GM11168 (cell line): ENCODE measurements at regions not wholly inside any gene's neighbourhood (a gene's known extent, or its start where the extent isn't known, plus 50 kb on each side); places are given as distances from the start of the nearest gene placed in this dataset.

Experiments
- in situ Hi-C: fragments of 300-500 bp; cut with MboI; formaldehyde crosslinking; loops from one replicate; pipeline ENCODE4 v1.12.0; 2022; ENCODE audit warnings: low sequenced_read_pairs; ENCODE audit not compliant: unreplicated experiment

DNA sequence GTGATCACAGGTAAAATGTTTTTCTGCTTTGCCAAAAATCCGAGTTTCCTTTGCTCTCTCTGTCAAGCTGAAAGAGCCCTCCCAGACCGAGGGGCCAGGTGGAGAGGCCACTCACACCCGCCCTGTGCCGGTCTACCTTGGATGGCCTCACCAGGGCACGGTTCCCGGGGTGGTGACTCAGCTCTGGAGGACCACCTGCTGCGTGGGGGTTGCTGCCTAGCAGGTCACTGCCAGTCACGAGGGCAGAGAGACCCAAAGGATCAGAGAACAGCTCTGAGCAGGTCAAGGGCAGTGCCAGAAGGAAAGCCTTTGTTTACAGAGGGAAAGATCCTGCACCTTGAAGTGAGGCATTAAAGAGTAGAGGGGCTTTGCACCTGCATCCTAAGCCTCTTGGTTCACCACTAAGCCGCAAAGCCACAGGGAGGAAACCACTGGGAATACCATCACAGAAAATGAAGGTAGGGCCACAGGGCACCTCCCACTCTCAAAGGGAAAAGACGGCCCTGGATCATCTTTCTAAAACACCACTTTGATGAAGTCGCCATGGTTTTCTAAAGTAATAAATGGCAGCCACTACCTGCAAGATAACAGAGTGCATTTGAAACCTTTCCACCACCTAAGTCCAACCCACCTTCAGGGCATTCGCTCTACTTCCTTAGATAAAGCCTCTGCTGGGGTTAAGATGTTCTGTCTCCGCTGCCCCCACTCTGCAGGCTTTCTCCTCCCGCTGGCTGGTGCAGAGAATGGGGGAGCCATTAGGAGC is 160.3 kb upstream of the KLF14 start:
- in situ Hi-C loops = no loop called here

DNA sequence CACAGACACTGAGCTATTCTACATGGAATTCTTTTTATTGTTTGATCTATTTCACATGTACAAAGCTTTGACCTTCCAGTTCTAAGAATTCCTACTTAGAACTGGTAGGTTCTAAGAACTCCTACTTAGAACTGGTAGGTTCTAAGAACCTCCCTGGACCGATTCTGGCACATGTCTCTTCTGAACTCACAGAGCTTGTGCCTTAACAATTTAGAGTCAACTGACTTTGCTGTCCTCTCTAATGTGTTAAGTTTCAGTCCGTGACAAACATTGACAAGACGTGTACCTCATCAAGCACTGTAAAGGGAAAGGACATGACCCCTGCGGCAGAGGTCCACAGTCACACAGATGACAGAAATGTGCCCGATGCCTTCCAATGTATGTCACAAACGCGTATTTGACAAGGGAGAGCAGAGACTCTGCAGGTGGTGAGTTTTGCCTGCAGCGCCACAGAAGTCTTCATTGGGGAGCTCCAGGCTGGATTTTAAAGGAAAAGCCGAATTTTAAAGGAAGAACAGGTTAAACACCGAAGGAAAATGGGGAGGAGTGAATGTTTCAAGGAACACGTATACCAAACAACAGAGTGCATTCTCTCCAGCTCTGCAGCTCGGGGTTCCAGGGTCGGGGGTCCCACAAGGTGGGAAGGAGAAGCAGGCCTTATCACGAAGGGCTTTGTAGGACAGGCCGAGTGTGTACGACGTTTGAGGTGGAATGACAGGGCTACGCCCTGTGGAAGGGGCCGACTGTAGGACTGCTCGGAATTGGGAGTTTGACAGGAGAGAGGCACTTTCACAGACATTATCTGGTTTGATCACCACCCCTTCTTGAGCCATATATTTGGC is 161.1 kb upstream of the KLF14 start:
- in situ Hi-C loops = no loop called here

DNA sequence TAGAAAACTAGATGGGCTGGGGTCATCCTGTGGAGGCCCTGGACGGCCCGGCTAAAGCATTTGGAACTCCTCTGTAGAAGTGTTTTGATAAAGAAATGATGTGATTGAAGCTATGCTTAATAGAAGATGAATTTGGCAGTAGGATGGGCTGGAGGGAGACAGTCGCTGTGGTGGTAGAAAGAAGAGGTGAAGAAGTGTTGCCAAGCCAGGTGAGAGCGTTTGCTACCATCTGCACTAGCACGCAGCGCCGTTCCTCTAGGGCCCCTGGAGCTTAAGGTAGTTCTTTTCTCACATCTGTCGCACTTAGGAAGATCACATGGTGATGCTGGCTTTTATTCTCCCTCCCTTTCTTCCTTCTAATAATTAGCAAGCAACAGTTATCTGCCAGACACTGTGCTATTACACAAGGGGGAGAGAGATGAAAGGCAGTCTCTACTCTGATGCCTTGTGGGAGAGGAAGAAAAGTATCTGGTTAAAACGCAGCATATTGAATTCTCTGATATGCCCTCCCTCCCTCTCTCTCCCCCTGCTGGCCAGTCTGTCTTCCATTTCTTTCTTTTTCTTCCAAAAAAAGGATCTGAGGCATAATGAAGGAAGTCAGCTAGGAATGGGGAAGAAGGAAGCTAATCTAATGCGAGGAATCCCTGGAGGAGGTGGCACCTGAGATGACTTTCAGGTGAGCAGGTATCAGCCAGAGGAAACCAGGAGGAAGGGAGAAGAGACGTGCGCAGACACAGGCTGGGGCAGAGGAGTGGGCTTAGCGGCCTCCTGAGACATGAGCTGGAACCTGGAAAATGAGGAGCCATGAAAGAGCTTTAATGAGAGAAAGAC is 162.3 kb upstream of the KLF14 start:
- in situ Hi-C loops = no loop called here

DNA sequence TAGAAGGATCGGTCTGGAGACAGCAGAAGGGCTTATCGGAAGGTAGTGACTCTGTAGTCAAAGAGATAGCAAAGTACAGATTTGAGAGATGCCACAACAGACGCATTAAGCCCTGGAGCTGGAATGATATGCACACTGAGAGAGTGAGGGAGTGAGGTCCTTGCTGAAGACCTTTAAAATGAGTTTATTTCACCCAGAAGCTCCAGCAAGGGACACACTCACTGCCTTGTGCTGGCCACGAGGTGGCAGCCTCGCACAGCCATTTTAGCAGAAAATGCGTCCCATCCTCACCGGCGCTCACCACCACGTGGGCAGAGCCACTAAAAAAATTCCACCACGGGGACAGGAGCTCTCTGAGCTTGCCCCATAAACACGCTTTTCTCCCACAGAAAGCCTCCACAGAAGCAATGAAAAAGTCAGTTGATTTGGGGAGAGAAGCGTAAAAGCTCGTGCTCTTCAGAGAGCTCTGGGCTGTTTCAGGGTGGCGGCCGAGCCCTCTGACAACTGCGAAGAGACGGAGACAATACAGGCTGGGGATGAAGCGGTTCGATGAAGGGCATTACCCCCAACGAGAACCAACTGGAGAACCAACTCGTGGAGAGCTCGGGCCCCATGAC is 163.0 kb upstream of the KLF14 start:
- in situ Hi-C loops = no loop called here

DNA sequence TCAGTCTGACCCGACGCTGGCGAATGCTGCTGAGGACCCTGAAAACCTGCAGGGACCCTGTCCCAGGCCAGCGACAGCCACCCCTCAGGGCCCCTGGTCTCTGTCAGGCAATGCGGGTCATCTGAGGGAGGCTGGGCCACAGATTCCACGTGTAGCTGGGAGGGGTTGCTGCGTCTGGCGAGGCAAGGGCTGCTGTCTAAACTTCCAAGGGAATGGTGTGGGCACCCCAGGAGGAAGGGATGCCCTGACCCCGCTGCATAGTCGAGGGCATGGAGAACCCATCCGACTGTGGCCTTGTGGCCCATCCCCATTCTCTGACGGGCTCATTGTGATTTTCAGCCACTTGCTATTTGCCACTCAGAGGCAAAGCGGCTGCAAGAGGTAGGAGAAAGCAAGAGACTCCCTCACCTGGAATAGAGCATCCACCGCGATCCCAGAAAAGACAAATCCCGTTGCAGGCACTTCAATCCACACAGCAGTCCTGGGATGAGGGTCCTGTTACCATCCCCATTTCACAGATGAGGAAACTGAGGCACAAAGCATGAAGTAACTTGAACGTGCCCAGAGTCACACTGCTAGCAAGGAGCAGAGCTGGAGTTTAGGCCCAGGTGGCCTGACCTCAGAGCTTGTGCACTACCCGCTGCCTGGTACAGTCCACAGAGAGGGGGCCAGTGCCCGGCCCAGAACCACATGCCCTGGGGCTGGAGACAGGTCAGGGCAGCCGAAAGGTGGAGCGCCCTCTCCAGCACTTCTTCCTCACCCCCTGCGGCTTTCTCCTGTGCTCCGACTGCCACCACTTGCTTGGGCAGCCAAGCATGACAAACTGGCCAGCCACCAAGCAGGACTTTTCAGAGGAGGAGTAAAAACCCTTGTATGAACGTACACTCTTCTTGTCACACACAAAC is 163.8 kb upstream of the KLF14 start:
- in situ Hi-C loops = no loop called here

DNA sequence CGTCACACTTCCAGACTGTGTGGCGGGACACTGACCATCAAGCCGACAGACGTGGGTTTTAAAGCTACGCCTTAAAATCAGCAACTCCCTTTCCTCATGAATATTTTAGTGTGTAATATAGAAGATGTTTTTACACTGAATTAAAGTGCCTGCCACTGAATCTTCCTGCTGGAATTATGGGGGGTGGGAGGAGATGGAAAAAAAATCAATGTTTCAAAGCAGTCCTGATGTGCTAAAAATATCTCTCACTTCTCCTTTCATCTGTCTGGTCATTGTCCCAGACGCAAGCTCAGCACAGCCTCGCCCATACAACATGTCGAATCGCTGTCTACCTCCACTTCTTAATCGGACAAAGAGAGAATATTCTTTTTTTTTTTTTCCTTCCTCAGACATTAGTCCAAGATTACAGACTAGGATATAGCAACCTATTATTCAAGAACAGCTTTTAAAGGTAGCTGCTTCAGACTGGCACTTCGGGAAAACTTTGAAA is 165.1 kb upstream of the KLF14 start:
- in situ Hi-C loops = no loop called here

DNA sequence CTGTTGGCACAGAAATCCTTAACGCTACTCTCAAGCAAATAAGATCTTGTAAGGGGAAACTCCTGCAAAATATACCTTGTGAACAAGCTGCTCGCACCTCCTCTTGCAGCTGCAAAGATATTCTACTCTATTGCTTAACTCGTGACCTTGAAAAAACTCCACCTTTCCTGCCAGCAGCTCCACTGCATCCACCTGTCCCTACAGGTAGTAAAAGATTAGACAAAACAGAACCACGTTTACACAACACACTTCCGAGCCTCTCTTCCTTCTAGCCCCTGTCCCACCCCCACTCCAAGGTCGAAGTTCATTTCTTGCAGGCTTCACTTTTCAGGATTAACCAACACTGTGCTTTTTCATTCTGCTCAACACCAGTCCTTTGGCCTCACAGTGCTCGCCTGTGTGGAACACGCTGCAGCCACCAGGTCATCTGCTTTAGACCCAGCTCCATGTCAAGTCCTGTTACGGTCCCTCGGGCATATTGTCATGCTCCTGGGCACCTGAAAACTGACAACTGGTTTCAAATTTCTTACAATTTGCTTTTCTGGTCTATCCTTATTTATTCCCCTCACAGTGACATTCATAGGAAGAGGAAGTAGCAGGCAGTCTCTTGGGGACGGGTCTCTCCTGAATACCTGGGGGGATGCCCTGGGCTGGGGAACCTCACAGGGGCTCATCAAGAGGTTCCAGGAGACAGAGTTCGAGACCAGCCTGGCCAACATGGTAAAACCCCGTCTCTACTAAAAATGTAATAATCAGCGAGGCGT is 165.8 kb upstream of the KLF14 start:
- in situ Hi-C loops = no loop called here

DNA sequence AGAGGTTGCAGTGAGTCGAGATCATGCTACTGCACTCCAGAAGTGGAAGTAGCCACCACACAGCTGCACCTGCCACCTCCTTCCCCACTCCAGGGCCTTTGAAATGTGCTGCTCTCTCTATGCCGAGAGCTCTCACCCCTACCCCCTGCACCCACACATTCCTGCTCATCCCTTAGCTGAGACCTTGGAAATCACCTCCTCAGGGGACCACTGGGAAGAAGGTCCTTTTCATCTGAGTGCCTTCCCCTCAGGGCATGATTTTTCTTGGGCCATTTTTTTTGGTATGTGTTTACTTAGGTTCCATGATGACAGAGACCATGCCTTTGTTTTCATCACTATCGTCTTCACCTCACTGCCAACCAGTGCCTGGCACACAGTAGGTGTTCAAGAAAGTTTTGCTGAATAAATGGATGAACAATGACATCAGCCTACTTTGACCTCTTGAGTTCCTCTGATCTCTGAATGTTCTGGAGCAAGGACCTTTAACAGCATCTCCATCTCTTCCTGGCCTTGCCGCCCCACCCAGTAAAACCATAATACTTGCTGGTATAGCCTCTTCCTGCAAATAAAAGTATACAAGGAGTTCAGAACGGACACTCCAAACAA is 166.6 kb upstream of the KLF14 start:
- in situ Hi-C loops = no loop called here

DNA sequence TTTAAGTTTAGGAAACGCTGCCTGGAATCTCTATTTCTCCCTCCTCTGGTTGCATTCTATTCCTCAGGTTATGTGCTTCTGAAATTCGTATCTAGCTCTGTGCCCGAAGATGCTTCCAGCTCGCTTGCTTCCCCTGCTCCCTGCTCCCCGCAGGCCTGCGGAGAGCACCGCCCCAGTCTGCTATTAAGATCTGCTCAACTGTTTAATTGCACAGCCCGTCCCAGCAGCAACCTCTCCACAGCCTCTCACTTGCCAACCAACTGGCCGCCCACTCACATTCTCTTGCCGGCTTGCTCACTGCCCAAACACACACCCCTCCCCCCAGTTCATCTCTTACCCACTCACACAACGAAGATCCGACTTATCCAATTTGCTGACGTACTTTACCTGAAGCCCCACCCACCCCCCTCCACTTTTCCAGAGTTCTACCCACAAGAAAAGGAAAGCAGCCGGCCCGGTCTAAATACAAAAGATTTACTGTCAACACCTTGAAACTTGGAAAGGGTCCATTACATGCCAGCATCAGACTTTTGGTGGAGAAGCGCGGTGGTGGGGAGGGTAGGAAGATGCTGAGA is 167.3 kb upstream of the KLF14 start:
- in situ Hi-C loops = no loop called here

DNA sequence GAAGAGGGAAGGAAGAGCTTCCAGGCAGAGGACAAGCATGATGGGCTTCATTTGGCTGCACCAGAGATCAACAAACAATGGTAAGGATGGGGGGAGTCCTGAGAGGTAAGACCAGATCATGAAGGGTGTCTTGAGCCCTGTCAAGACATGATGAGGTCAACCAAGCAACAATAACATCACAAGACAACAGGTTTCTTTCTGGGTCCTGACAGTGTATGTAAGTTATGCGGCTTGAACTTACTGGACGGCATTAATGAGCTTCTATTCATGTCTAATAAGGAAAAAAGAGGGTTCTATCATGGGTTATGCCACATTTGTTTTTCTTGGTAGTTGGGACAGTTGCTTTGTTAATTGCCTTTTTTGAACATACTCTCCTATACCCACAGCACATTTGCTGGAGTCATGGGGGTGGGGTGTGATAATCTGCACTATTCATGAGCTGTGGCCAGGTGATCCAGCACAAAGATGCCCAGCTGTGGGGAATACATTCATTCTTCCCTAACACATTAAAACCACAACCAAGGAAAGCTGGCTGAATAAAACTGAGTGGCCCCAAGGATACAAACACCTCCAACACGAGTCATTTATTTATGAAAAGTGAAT is 168.8 kb upstream of the KLF14 start:
- in situ Hi-C loops = no loop called here

DNA sequence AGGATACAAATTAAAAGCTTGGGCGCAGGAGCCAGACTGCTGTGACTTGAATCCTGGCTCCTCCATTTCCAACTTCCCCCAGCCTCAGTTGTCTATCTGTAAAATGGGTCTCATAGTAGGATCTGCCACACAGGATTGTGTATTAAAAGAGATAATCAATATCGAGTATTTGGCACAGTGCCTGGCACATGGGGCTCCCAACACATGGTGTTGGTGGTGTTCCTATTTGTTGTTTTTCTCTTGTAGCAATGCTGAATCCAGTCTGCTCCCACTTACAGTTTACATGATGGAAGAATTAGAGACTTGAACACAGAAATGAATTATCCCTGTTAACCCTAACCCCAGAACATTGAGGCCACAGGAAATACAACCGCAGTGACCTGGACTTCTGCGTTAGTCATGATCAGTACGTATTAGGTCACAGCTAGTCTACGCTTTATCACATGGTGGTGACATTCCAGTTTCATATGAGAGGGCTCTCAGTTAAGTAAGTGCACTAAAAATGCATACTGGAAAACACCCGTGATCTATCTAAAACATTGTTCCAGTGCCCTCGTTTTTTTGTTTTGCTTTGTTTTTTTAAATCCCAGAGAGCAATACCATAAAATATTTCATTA is 169.5 kb upstream of the KLF14 start:
- in situ Hi-C loops = no loop called here

DNA sequence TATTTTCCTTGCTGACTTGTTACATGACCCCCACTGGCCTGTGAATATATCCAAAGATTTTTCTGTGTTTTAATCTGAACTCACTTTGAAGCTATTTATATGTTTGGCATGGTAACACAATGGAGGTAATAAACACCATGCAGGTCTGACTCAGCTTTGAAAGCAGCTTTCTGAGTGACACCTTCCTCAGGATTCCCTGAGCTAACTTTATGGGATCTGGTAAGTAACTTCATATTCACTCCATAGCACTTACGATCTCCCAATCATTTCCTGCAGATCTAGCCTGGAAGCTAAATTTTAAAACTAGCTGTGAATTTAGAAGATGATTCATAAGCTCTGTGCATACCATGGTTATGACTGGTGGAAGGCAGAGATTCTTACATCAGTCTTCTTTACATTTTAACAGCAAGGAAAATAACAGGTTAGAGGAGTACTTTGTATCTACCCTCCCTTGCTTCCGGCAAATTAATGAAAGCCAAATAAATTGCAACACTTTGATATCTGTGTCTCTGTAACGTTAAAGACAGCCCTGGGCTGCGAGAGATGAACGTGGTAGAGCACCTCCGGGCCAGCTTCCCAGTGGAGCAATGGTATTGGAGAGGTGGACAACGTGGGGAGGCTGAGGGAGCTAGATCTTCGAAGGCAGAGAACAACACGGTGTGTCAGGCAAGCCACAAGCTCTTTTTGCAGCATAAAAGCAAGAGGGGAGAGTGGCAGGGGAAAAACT is 170.2 kb upstream of the KLF14 start:
- in situ Hi-C loops = no loop called here

DNA sequence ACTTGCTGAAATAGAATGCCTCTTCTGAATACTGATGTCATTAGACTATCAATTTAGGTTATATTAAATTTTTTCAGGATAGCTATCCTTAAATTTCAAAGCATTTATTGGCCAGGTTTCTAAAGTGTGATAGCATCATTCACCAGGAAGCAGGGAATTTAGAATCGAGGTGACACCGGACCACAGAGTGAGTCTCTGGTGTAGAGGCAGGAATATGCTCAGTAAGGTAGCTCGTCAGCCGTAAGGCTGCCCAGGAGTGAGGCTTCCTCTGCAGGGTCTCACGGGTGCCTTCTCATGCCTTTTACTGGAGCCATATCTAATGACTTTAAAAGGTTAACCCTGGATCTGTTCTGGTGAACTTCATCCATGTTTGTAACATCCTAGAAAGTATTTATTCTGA is 170.8 kb upstream of the KLF14 start:
- in situ Hi-C loops = no loop called here

DNA sequence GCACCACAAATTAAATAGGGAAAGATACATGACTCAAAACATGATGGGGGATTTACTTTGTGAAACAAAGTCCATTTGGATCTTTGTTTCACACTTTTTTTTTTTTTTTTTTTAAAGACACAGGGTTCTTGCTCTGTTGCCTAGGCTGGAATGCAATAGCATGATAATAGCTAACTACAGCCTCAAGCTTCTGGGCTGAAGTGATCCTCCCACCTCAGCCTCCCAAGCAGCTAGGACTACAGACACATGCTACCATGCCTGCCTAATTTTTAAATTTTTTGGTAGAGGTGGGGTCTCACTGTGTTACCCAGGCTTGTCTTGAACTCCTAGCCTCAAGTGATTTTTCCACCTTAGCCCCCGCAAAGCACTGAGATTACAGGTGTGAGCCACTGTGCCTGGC is 172.6 kb upstream of the KLF14 start:
- in situ Hi-C loops = no loop called here

DNA sequence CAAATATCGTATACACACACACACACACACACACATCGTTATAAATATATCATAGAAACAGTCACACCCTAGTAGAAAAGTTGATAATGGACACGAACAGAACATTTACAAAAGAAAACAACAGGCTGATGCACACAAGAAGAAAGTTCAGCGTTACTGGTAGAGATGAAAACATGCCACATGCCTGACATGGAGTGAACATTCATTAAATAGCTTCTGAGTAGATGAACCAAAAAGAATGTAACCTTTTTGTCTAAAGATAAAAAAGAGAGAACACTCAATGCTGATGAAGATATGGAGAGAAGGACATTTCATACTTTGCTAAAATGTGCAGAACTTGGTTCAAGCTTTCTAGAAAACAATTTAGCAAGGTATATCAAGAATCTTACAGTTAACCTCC is 173.4 kb upstream of the KLF14 start:
- in situ Hi-C loops = no loop called here
